Tibial nerve (tissue), 3 donors: ENCODE measurements at regions not wholly inside any gene's neighbourhood (a gene's known extent, or its start where the extent isn't known, plus 50 kb on each side); places are given as distances from the start of the nearest gene placed in this dataset.

Experiments
- CTCF ChIP-seq, 5 experiments: fragments of 200-600 bp in 3 of 5; fragments of 450-650 bp in 2 of 5; sonication (generic) in 3 of 5; IDR thresholded peaks; one replicate each; pipeline ENCODE4 v1.5.1; 2016 to 2019; ENCODE audit warnings: antibody characterized with exemption in 5 of 5, mild to moderate bottlenecking in 3 of 5, moderate library complexity in 2 of 5
- POLR2A ChIP-seq, 2 donors: fragments of 450-650 bp; IDR thresholded peaks; one replicate each; pipeline ENCODE4 v1.6.1; 2017; ENCODE audit warnings: antibody characterized with exemption in 2 of 2, mild to moderate bottlenecking in 2 of 2, moderate library complexity in 2 of 2

GRCh38 chr6:43869079-43869710 lies 99.2 kb downstream of the VEGFA start:
- no peak for TF ChIP-seq POLR2A (IDR thresholded peaks at IDR 0.05)
- TF ChIP-seq CTCF (IDR thresholded peaks at IDR 0.05), result no peak
